ENCODE measurements at regions not wholly inside any gene's neighbourhood (a gene's known extent, or its start where the extent isn't known, plus 50 kb on each side); places are given as distances from the start of the nearest gene placed in this dataset.

GRCh38 chr5:149434162-149435014 is 55.3 kb upstream of the IL17B start (continued):
- TF ChIP-seq ATF2 (CRISPR knock-in tag; IDR thresholded peaks at IDR 0.05) (no peak), ZKSCAN8 (CRISPR knock-in tag; IDR thresholded peaks at IDR 0.05; ENCODE audit: borderline replicate concordance) (no peak), ETS1 (CRISPR knock-in tag; IDR thresholded peaks at IDR 0.05) (no peak), ZNF350 (CRISPR knock-in tag; IDR thresholded peaks at IDR 0.05; ENCODE audit: borderline replicate concordance, low read depth) (no peak), CREB3 (CRISPR knock-in tag; IDR thresholded peaks at IDR 0.05) (no peak), ZNF503 (CRISPR knock-in tag; IDR thresholded peaks at IDR 0.05) (no peak), DRAP1 (CRISPR knock-in tag; IDR thresholded peaks at IDR 0.05) (no peak), ISX (CRISPR knock-in tag; conservative IDR thresholded peaks at IDR 0.05) (no peak), ZNF776 (CRISPR knock-in tag; IDR thresholded peaks at IDR 0.05) (no peak), SOX6 (IDR thresholded peaks at IDR 0.05) (no peak), SOX6 (CRISPR knock-in tag; IDR thresholded peaks at IDR 0.05) (peak; percentile 21; the same call in 1 of the 2 replicates), ZNF644 (CRISPR knock-in tag; IDR thresholded peaks at IDR 0.05; ENCODE audit: low read depth) (no peak), PAXIP1 (CRISPR knock-in tag; conservative IDR thresholded peaks at IDR 0.05) (no peak), FOXJ3 (CRISPR knock-in tag; IDR thresholded peaks at IDR 0.05; ENCODE audit: borderline replicate concordance) (no peak), NFYB (CRISPR knock-in tag; IDR thresholded peaks at IDR 0.05) (no peak), KDM3A (CRISPR knock-in tag; IDR thresholded peaks at IDR 0.05; ENCODE audit: low read depth) (no peak), CENPX (CRISPR knock-in tag; IDR thresholded peaks at IDR 0.05) (no peak), KMT2A (CRISPR knock-in tag; IDR thresholded peaks at IDR 0.05) (no peak), IRF2 (CRISPR knock-in tag; IDR thresholded peaks at IDR 0.05) (0 out of 2 replicates have a peak, but pooled peaks have one; percentile 40)
